RWPE1 (cell line): ENCODE measurements at regions not wholly inside any gene's neighbourhood (a gene's known extent, or its start where the extent isn't known, plus 50 kb on each side); places are given as distances from the start of the nearest gene placed in this dataset.

Experiments used
- CTCF ChIA-PET: fragments of 350-600 bp; sonication (Branson Sonifier 250); formaldehyde crosslinking; extraction: SDS; loops from one replicate; lab custom pipeline; 2021; lab: Yijun Ruan, JAX
- POLR2A ChIA-PET: fragments of 400-600 bp; formaldehyde crosslinking; extraction: SDS; loops from one replicate; lab custom pipeline; 2020; ENCODE audit warnings: antibody characterized with exemption; ENCODE audit not compliant: low non-redundant PET; lab: Yijun Ruan, JAX
- DNase-seq: peaks from one replicate; pipeline ENCODE4 v3.0.0; 2012; ENCODE audit warnings: low spot score
- H3K27ac ChIP-seq: fragments of 450-650 bp; 2 replicates; pipeline ENCODE4 v1.5.1; 2017
- CTCF ChIP-seq: fragments of 450-650 bp; conservative IDR thresholded peaks from 2 replicates; pipeline ENCODE4 v1.5.1; 2017; ENCODE audit warnings: low read depth, mild to moderate bottlenecking

- POLR2A ChIA-PET: no interaction called here
- CTCF ChIA-PET: interaction anchor here (0.7 kb wide), 1 partner anchor 38 kb away, joined by 3 read pairs; no protein-coding TSS in a partner anchor
- no peak for DNase-seq
- no peak for TF ChIP-seq CTCF
- H3K27ac ChIP-seq: no peak overlapping the region
Measured at GRCh38 chr4:111027526-111027925, 404.6 kb upstream of the PITX2 start.

- H3K27ac ChIP-seq: no peak overlapping the region
- TF ChIP-seq CTCF: no peak
- ChIA-PET POLR2A (no interaction called here), CTCF (no interaction called here)
- no peak for DNase-seq
Measured at GRCh38 chr4:111028795-111029194, 405.9 kb upstream of the PITX2 start.

- no peak overlapping the region for H3K27ac ChIP-seq
- POLR2A ChIA-PET: no interaction called here
- CTCF ChIA-PET: no interaction called here
- DNase-seq: no peak
- TF ChIP-seq CTCF: no peak
Measured at GRCh38 chr4:111031001-111031579, 408.2 kb upstream of the PITX2 start.

GRCh38 chr4:111031596-111031995 lies 408.7 kb upstream of the PITX2 start:
- no peak overlapping the region for H3K27ac ChIP-seq
- no peak for TF ChIP-seq CTCF
- CTCF ChIA-PET: no interaction called here
- no peak for DNase-seq
- POLR2A ChIA-PET: no interaction called here

GRCh38 chr4:111037591-111038360 lies 414.9 kb upstream of the PITX2 start:
- H3K27ac ChIP-seq: no peak overlapping the region
- DNase-seq: no peak
- TF ChIP-seq CTCF: no peak
- ChIA-PET CTCF (no interaction called here), POLR2A (no interaction called here)

- POLR2A ChIA-PET: no interaction called here
- H3K27ac ChIP-seq: no peak overlapping the region
- CTCF ChIA-PET: no interaction called here
- TF ChIP-seq CTCF: no peak
- DNase-seq: no peak
Measured at GRCh38 chr4:111040904-111041303, 418.0 kb upstream of the PITX2 start.
